Umbilical cord (tissue), 1 donor: ENCODE measurements at regions not wholly inside any gene's neighbourhood (a gene's known extent, or its start where the extent isn't known, plus 50 kb on each side); places are given as distances from the start of the nearest gene placed in this dataset.

Experiments
- DNase-seq: peaks from one replicate; pipeline ENCODE4 v3.0.0-alpha.2; 2015; ENCODE audit warnings: low spot score

DNA sequence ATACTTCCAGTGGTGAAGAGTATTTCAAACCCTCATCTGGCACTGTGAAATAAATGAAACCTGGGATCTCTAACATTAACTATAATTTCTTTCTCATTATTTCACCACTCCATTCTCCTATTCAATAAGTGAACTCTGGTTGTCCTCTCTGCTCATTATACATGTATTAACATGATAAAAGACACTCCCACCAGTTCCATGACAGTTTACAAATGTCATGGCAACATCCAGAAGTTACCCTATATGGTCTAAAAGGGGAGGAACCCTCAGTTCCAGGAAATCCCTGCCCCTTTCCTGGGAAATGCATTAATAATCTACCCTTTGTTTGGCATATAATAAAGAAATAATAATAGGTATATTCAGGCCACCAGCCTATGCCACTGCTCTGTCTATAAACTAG lies 62.7 kb upstream of the BRINP3 start:
- DNase-seq: no peak

GRCh38 chr1:190551638-190552037 lies 74.0 kb upstream of the BRINP3 start:
- DNase-seq: no peak

- no peak for DNase-seq
Observed at GRCh38 chr1:190560161-190560681, 82.6 kb upstream of the BRINP3 start.

GRCh38 chr1:190563230-190563629 lies 85.6 kb upstream of the BRINP3 start:
- DNase-seq: no peak

- no peak for DNase-seq
Observed at GRCh38 chr1:190564117-190564516, 86.5 kb upstream of the BRINP3 start.

GRCh38 chr1:190578017-190578416 lies 100.4 kb upstream of the BRINP3 start:
- no peak for DNase-seq

DNA sequence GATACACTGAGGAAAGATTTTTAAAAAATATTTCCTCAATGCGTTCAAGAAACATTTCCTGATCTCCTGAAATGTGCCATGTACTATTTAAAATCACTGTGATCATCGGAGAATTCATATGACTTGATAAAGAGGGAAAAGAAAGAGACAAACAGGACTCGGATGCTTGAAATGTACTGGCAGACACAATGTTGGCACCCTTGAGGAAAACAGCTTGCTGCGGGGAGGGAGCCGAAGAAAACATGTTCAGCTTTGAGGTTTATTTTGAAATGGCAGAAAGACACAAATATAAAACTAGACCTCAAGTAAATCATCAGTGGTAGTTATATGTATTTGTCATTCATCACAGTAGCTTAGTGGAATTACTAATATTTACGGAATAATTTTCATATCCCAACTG lies 100.9 kb upstream of the BRINP3 start:
- no peak for DNase-seq

DNA sequence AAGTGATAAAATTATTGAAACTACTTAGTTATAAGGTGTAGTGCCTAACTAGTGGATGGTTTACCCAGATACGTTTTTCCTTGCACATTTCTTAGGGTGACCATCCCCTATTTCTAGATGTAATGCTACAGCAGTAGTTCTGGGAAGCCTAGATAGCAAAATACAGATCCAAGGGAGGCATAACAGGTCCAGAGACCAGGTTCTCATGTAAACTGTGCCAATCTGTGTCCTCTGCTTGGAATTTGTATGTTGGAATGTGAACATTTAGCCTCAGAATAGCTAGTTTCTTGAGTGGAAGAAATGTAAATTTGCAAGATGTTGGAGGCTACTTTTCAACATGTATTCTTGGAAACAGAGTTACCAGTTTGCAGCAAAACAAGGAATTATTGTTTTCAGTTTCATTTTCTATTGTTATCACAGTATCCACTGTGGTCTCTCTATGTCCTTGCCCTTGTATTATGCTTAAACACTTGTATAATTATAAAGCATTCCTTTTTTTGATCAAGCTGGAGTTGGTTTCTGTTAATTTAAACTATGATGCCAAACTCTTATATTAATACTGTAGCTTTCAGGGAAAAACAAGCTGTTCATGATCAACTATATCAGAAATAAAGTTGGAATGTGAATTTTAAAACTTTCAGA lies 102.0 kb upstream of the BRINP3 start:
- no peak for DNase-seq

GRCh38 chr1:190583862-190584261 lies 106.2 kb upstream of the BRINP3 start:
- no peak for DNase-seq

DNA sequence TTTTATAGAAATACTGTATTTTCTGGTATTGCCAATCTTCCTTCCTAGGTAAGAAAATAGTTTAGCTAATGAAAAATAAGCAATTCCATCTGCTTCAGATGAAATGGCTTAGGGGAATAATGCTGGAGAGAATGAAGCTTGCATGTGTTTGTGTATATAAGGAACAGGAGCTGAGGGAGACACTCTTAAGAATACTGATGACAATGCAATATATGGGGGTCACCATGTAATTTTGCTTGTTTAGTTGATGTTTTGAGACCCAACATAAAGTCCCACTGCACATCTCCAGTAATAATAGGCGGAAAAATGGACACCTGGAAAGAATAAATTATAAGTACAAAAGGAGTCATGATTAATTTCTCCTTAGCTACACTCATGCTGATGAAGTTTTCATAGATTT lies 110.8 kb upstream of the BRINP3 start:
- no peak for DNase-seq

DNA sequence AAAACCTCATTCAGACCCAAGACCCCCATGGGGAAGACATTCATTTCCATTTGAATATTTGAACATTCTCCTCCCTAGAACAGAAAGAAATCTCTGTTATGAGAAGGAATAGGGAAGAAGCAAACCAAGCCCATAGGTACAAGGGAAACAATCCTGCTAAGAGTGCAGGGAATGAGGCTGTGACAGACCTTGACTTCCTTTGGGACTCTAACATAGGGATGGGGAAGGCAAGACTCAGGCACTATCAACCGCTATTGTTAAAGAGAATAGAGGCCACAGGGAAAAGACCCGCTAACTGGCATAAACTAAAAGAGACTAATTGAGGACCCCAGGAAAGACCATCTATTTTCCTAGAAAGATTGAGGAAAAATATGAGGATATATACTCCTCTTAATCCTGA lies 117.8 kb upstream of the BRINP3 start:
- DNase-seq: no peak

DNA sequence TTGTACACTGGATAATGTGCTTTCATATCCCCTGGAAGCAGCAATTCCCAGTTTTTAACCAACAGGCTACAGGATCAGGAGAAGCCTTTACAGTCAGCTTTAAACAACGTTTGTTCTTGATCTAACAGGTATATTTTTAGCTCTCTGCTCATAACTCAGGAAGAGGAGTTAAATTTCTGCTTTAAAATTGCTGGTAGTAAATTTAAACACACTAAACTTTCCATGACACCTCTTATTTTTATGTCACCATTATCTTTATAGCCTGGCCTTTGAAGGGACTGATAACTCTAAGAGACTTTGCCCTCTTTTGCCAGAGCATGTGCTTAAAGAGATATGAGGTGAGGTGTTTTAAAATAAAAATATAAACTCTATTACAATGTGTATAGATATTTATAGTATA lies 119.6 kb upstream of the BRINP3 start:
- peak; percentile 32 for DNase-seq

GRCh38 chr1:190599670-190600069 lies 122.0 kb upstream of the BRINP3 start:
- no peak for DNase-seq

GRCh38 chr1:190602325-190602724 lies 124.7 kb upstream of the BRINP3 start:
- no peak for DNase-seq

GRCh38 chr1:190608282-190608681 lies 130.6 kb upstream of the BRINP3 start:
- DNase-seq: no peak

GRCh38 chr1:190615818-190616217 lies 138.2 kb upstream of the BRINP3 start:
- no peak for DNase-seq

GRCh38 chr1:190616235-190616634 lies 138.6 kb upstream of the BRINP3 start:
- DNase-seq: no peak

GRCh38 chr1:190619724-190620123 lies 142.1 kb upstream of the BRINP3 start:
- peak; percentile 49 for DNase-seq

- no peak for DNase-seq
Observed at GRCh38 chr1:190633488-190633887, 155.8 kb upstream of the BRINP3 start.

- DNase-seq: no peak
Observed at GRCh38 chr1:190634134-190634533, 156.5 kb upstream of the BRINP3 start.

GRCh38 chr1:190649553-190649952 lies 171.9 kb upstream of the BRINP3 start:
- no peak for DNase-seq

DNA sequence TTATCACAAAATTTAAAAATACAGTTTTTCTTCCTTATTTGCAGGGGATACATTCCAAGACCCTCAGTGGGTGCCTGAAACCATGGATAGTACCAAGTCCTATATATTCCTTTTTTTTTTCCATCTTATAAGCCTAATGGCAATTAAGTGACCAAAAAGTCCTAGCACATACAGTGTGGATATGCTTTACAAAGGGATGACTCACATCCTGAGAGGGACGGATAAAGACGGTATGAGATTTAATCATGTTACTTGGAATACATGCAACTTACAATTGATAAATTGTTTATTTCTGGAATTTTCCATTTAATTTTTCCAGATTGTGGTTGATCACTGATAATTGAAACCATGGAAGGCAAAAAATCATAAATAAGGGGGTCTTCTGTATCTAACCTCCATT lies 181.2 kb upstream of the BRINP3 start:
- DNase-seq: no peak

- DNase-seq: no peak
Observed at GRCh38 chr1:190663962-190664361, 186.3 kb upstream of the BRINP3 start.

DNA sequence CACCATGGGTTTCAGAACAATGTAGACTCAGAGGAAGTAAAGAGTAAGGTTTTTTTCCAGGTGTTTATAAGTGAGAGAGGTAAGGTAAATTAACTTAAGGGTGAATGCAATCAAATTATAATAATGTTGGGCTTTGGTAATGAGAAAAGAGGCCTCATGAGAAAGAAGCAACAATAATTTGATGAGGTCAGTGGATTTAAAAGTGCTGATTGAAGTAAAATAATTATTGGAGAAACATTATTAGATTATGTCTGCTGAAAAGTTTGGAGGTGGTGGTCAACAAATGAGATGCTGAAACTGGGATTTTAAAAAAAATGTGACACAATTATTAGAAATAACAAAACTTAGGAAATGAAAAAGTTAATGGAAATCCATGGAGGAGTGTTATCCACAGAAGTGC lies 187.4 kb upstream of the BRINP3 start:
- no peak for DNase-seq
